HG03575 (cell line): ENCODE measurements at regions not wholly inside any gene's neighbourhood (a gene's known extent, or its start where the extent isn't known, plus 50 kb on each side); places are given as distances from the start of the nearest gene placed in this dataset.
"Not testable (repeated sequence)": the region's sequence is repeated elsewhere in the genome, so short reads cannot be mapped to it uniquely, and the experiment has no call there.

Source experiments
- ATAC-seq: cut with Tn5 transposase; IDR thresholded peaks from one replicate; pipeline ENCODE4 v1.9.1; 2021; ENCODE audit not compliant: unreplicated experiment, insufficient number of reproducible peaks, low FRiP score; ENCODE audit errors: extremely low read depth

DNA sequence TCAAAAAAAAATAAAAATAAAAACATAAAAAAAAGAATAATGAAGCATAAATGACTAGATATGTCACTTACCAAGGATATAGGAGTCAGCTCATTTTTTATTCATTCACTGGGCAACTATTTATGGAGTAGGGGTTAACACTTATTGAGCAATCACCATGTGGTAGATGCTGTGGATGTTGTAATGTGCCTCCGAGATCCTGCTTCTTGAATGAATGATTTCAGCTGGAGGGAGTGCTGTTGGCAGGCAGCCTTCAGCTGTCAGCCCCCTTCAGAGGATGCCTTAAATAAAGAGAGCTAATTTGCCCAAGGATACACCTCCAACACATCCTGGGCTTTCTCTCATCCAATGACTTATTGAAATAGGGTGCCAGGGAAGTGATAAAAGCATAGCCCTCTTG, 229.5 kb upstream of the DTNBP1 start:
- ATAC-seq, result no peak

DNA sequence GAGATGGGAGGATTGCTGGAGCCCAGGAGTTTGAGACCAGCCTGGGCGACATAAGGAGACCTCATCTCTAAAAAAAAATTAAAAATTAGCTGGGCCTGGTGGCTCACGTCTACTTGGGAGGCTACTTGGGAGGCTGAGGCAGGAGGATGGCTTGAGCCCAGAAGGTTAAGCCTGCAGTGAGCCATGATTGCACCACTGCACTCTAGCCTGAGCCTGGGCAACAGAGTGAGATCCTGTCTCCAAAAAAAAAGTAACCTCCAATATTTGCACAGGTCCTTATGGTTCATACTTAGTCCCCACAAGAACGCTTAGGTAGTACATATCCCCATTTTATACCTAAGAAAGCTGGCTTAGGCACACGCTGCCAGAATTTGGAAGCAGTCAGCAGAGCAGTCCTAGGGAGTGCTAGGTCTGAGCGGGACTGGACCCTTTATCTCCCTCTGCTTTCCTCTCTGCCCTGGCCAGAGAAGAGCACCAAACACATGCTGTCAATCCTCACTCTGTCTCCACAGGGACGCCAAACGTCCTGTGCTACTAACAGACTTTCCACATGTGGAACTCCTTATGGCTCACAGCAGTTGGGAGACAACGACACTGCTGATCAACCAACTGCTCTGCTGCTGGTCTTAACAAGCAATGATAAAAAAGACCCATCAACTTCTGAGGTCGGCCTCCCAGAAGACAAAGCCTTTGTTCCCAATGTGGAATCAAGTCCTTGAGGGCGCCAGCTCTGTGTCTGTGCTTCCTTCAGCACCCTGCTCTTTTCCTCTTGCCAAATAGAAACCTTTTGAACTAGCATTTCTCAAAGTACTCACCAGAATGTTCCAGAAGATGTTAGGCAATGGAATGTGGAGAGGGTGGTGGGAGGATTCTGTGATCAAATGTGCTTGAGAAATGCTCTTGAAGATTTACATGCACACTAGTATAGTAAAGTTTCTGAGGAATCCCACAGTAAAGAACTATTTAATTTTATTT, 226.3 kb upstream of the DTNBP1 start:
- ATAC-seq, result no peak

DNA sequence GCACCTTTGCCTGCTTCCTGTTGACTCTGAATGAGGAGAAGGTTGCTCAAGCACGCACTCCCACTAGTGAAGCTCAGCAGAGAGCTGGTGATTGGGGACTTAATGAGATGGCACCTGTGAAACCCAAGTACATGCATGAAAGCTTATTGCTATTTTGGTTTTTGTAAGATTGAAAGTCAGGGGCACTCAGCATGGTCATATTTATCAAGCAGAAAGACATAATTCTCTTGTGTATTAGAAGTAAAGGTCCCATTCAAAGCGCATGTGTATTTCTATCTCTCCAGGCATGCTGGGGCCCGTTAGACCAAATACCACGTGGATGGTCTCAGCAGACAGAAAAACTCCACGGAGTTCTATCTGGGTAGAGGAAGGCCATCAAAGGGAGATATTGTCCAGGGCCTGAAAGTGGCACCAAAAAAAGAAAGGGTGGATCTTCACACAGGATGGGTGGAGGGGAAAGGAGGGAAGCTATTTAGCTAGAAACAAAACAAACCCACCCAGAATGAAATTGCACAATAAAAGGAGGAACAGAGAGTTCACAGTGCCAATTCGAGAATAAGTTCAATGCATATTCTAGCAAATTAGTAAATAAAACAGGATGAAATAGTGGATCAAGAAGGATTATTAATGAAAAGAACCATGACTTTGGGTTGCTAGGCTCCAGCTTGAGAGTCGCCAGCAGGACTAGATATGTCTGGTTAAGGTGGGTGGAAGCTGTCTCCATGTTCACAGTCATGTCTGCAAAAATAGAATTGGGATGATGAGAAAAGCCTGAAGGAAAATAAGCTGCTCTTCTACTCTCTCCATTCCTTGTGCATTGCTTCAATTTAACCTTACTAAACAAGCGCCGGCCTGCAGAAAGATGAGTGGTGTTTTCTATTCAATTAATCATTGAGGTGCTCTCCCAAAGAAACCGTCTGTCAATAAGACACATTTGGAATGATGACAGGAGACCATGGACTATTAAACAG, 224.9 kb upstream of the DTNBP1 start:
- no peak for ATAC-seq

DNA sequence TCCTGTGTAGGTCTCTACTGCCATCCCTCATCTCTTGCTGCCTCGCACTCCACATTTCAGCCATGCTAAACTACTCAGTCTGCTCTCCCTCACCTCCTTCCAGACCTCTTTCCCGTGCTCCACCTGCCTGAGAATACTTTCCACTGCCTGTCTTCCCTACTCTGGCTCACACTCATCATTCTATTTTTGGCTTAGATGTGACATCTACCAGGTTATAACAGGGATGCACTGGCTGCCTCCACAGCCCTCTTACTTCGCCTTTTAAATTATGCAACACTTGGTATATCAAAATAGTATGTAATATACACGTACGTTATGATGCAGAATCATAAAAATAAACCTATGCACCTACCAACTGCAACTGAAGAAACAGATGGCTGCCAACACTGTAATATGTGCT, 222.8 kb upstream of the DTNBP1 start:
- ATAC-seq, result no peak

- not testable (repeated sequence) for ATAC-seq
Observed at GRCh38 chr6:15883593-15883992, 220.8 kb upstream of the DTNBP1 start.

DNA sequence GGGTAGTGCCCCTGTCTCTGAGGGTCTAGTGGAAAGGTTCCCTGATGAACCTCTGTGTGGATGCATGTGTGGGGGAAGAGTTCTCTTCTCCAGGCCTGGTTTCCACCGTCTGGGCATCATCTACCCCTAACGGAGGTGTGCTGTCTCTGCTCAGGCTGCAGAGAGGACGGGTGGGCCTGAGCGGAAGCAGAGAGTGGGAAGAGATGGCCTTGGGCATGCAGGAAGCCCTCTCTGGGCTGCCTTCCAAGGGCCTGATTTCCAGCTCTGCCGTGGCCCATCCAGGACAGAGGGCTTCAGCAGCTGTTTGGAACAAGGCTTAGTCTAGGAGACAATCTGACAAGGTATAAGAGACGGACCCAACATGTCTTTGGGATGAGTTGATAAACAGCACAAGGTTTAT, 220.1 kb upstream of the DTNBP1 start:
- ATAC-seq, result no peak

GRCh38 chr6:15882345-15882744, 219.5 kb upstream of the DTNBP1 start:
- no peak for ATAC-seq

GRCh38 chr6:15881150-15881549, 218.3 kb upstream of the DTNBP1 start:
- no peak for ATAC-seq

DNA sequence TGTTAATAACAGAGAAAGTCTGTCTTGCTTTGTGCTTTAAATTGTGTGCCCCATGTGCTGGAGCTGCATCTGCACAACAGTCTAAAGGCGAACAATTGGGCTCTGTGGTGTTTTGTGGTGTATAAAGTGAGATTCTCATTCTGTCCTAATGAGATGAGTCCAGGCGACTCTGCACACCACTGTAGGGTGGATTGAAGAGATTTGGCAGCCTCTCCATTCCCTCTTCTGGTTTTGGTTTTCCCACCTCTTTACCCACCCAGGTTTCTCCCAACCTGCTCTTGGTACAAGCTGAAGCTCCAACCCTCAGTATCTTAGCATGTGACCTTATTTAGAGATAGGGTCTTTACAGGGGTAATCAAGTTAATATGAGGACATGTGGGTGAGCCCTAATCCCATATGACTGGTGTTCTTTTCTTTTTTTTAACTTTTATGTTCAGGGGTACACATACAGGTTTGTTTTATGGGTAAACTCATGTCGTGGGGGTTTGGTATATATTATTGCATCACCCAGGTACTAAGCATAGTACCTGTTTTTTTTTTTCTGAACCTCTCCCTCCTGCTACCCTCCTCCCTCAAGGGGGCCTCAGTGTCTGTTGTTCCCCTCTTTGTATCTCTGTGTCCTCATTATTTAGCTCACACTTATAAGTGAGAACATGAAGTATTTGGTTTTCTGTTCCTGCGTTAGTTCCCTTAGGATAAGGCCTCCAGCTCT, 217.6 kb upstream of the DTNBP1 start:
- ATAC-seq, result no peak

DNA sequence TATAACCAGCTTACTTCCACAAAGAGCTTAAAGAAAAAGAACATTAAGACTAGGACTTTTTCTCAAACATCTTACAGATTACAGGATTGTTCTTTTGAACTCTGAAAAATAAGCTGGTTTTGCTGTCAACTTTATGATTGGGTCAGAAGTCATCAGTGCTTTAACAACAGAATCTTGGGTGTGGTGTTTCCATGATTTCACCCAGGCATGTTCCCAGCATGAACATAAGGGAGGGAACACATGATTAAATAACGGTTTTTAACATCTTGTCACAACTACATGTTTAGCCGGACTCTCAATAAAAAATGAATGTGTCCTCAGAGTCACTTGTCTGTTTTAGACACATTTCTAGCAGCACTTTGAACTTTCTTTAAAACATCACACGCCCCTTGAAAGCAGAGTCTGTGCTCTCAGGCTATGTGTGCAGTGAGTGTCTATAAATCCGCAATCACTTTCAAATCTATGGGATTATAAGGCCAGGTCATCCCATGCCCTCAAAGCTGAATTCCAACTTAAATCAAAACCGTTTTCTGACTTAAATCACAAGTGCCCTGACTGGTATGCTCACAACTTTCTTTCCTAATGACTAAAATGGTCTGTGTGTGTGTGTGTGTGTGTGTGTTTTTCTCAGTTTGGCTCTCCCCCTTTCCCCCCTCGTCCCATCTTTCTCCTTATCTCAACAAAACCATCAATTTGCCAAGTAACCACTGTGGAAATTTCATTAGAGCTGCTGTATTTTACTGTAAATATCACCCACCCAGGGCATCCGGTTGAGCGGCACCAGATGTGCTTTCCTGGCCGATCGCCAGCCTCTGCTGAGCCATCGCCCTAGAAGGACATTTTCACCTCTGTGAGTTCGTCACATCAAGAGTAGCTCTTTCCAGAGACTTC, 216.8 kb upstream of the DTNBP1 start:
- ATAC-seq, result no peak

DNA sequence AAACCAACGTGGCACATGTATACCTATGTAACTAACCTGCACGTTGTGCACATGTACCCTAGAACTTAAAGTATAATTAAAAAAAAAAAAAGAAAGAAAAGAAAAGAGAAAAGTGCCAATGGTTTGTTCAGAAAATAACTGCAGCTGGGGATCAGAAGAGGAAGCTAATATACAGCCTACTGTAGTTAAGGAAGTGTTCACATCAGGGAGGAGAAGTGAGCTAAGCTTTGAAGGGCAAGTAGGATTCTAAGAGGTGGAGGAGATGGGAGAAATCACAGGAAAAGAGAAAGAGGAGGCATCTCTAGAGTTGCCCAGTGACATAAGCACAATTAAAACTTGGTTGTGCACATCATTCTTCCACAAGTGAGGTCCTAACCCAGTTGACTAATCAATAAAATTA, 214.4 kb upstream of the DTNBP1 start:
- ATAC-seq, result no peak

DNA sequence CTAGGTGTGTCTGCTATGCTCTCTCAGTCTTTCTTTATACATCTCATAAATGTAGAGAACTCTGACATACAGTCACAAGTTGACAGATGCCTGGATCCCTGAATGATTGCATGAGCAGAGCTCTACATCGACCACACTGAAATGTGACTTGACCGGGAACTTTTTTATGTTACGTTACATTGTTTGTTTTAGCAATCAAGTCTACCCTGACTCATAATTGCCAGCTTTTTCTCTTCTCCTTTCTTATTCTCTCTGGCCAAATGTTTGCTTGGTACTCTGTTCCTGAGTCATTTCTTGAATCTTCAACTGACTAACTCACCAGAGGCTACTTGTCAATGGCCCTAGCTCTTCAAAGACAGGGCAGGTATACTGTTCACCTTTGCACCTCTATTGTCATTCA, 213.6 kb upstream of the DTNBP1 start:
- ATAC-seq, result peak; percentile 58

- ATAC-seq, result no peak
Observed at GRCh38 chr6:15875797-15876196, 213.0 kb upstream of the DTNBP1 start.

DNA sequence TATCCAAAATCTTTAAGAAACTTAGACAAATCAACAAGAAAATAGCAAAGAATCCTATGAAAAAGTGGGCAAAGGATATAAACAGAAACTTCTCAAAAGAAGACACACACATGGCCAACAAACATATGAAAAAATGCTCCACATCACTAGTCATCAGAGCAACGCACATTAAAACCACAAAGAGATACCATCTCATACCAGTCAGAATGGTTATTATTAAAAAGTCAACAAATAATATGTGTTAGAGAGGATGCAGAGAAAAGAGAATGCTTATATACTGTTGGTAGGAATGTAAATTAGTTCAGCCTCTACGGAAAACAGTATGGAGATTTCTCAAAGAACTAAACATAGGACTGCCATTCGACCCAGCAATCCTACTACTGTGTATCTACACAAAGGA, 212.0 kb upstream of the DTNBP1 start:
- no peak for ATAC-seq

GRCh38 chr6:15874326-15874725, 211.5 kb upstream of the DTNBP1 start:
- ATAC-seq, result no peak

GRCh38 chr6:15872241-15873103, 209.6 kb upstream of the DTNBP1 start:
- no peak for ATAC-seq

GRCh38 chr6:15871276-15871675, 208.4 kb upstream of the DTNBP1 start:
- ATAC-seq, result no peak
